ENCODE measurements at regions not wholly inside any gene's neighbourhood (a gene's known extent, or its start where the extent isn't known, plus 50 kb on each side); places are given as distances from the start of the nearest gene placed in this dataset.

GRCh38 chr13:106696719-106697118, 128.8 kb upstream of the ARGLU1 start:
- H3K4me3 ChIP-seq (ENCODE audit: low read depth, low read length) = no peak overlapping the region
- H3K4me1 ChIP-seq (ENCODE audit: control insufficient read depth, insufficient read depth, low read length) = peaks cover 4% of the 10 kb centered on the region; the same call in 1 of the 2 replicates
- POLR2A ChIA-PET = no interaction called here
- TF ChIP-seq ZSCAN18 (tag by site-specific recombination; IDR thresholded peaks at IDR 0.05) (no peak), ZNF76 (tag by site-specific recombination; IDR thresholded peaks at IDR 0.05; ENCODE audit: borderline replicate concordance, low read depth) (no peak), ZNF19 (tag by site-specific recombination; IDR thresholded peaks at IDR 0.05; ENCODE audit: low read depth) (no peak), HIC1 (tag by site-specific recombination; IDR thresholded peaks at IDR 0.05) (no peak), ZNF146 (tag by site-specific recombination; IDR thresholded peaks at IDR 0.05) (no peak), ZNF274 (IDR thresholded peaks at IDR 0.05; ENCODE audit: low read length) (no peak), ZNF274 (tag by site-specific recombination; IDR thresholded peaks at IDR 0.05; ENCODE audit: borderline replicate concordance) (no peak), ZNF169 (tag by site-specific recombination; IDR thresholded peaks at IDR 0.05) (no peak), FEZF1 (tag by site-specific recombination; IDR thresholded peaks at IDR 0.05) (no peak), ZNF350 (tag by site-specific recombination; IDR thresholded peaks at IDR 0.05) (no peak), ZNF362 (tag by site-specific recombination; IDR thresholded peaks at IDR 0.05) (no peak), ZNF2 (tag by site-specific recombination; IDR thresholded peaks at IDR 0.05) (no peak), ZNF785 (tag by site-specific recombination; IDR thresholded peaks at IDR 0.05) (no peak), ZNF311 (tag by site-specific recombination; IDR thresholded peaks at IDR 0.05; ENCODE audit: borderline replicate concordance) (no peak), ZXDB (tag by site-specific recombination; IDR thresholded peaks at IDR 0.05) (no peak), GLIS2 (tag by site-specific recombination; IDR thresholded peaks at IDR 0.05) (no peak), PRDM1 (tag by site-specific recombination; IDR thresholded peaks at IDR 0.05) (no peak), ZNF354C (tag by site-specific recombination; IDR thresholded peaks at IDR 0.05; ENCODE audit: borderline replicate concordance, low read depth) (no peak), ZNF558 (tag by site-specific recombination; IDR thresholded peaks at IDR 0.05) (no peak), ZBTB21 (tag by site-specific recombination; IDR thresholded peaks at IDR 0.05) (no peak), MEIS1 (CRISPR knock-in tag; IDR thresholded peaks at IDR 0.05; ENCODE audit: borderline replicate concordance) (no peak)
- no peaks in the 10 kb centered on the region for H3K36me3 ChIP-seq (ENCODE audit: control insufficient read depth in 2 of 2, insufficient read depth in 1 of 2, low read length in 2 of 2)
- CTCF ChIA-PET = no interaction called here
- H3K27ac ChIP-seq (ENCODE audit: extremely low read depth, low read depth, low read length) = no peak overlapping the region
- H3K9me3 ChIP-seq (ENCODE audit: control insufficient read depth, insufficient read depth, low read depth, low read length) = no peaks in the 10 kb centered on the region

- H3K36me3 ChIP-seq (ENCODE audit: control insufficient read depth in 2 of 2, insufficient read depth in 1 of 2, low read length in 2 of 2) = no peaks in the 10 kb centered on the region
- no peak overlapping the region for H3K27ac ChIP-seq (ENCODE audit: extremely low read depth, low read depth, low read length)
- H3K4me3 ChIP-seq (ENCODE audit: low read depth, low read length) = no peak overlapping the region
- H3K9me3 ChIP-seq (ENCODE audit: control insufficient read depth, insufficient read depth, low read depth, low read length) = no peaks in the 10 kb centered on the region
- peaks cover 4% of the 10 kb centered on the region; the same call in 1 of the 2 replicates for H3K4me1 ChIP-seq (ENCODE audit: control insufficient read depth, insufficient read depth, low read length)
- ChIA-PET POLR2A (no interaction called here), CTCF (no interaction called here)
- TF ChIP-seq ZNF548 (tag by site-specific recombination; IDR thresholded peaks at IDR 0.05) (no peak), ZNF623 (tag by site-specific recombination; IDR thresholded peaks at IDR 0.05) (no peak), KLF17 (tag by site-specific recombination; IDR thresholded peaks at IDR 0.05) (no peak), ZSCAN4 (tag by site-specific recombination; IDR thresholded peaks at IDR 0.05) (no peak), BCL11B (tag by site-specific recombination; IDR thresholded peaks at IDR 0.05; ENCODE audit: low read depth) (no peak), ZBTB44 (tag by site-specific recombination; IDR thresholded peaks at IDR 0.05) (no peak), ZNF121 (tag by site-specific recombination; IDR thresholded peaks at IDR 0.05) (no peak), TCF7L2 (IDR thresholded peaks at IDR 0.05; ENCODE audit: borderline replicate concordance, low read depth, low read length) (no peak)
Observed at GRCh38 chr13:106696140-106696539, 128.2 kb upstream of the ARGLU1 start.
